ENCODE measurements at regions not wholly inside any gene's neighbourhood (a gene's known extent, or its start where the extent isn't known, plus 50 kb on each side); places are given as distances from the start of the nearest gene placed in this dataset.

GRCh38 chr6:154890874-154891273, 104.2 kb upstream of the TIAM2 start:
- Histone ChIP-seq H3K27me3 (no peaks in the 10 kb centered on the region), H3K4me3 (no peak overlapping the region), H3K27ac (no peak overlapping the region), H3K9me3 (no peaks in the 10 kb centered on the region), H3K4me1 (peaks cover 3% of the 10 kb centered on the region), H3K36me3 (no peaks in the 10 kb centered on the region)
- TF ChIP-seq CTCF (IDR thresholded peaks at IDR 0.05), result no peak
- intact Hi-C loops (cut with DNase I), result no loop called here
- ATAC-seq (no peak), DNase-seq (no peak)

GRCh38 chr6:154891901-154892300, 103.2 kb upstream of the TIAM2 start:
- Histone ChIP-seq H3K36me3 (no peaks in the 10 kb centered on the region), H3K27me3 (no peaks in the 10 kb centered on the region), H3K4me1 (peaks cover 3% of the 10 kb centered on the region), H3K27ac (no peak overlapping the region), H3K4me3 (no peak overlapping the region), H3K9me3 (no peaks in the 10 kb centered on the region)
- intact Hi-C loops (cut with DNase I), result no loop called here
- ATAC-seq (no peak), DNase-seq (no peak)
- TF ChIP-seq CTCF (IDR thresholded peaks at IDR 0.05), result no peak

- H3K36me3 ChIP-seq, result no peaks in the 10 kb centered on the region
- intact Hi-C loops (cut with DNase I), result no loop called here
- no peak overlapping the region for H3K27ac ChIP-seq
- peaks cover 3% of the 10 kb centered on the region for H3K4me1 ChIP-seq
- no peak for DNase-seq
- H3K4me3 ChIP-seq, result no peak overlapping the region
- ATAC-seq, result no peak
- H3K9me3 ChIP-seq, result no peaks in the 10 kb centered on the region
- TF ChIP-seq CTCF (IDR thresholded peaks at IDR 0.05), result no peak
- no peaks in the 10 kb centered on the region for H3K27me3 ChIP-seq
Measured at GRCh38 chr6:154893917-154894316, 101.2 kb upstream of the TIAM2 start.

GRCh38 chr6:154894902-154895301, 100.2 kb upstream of the TIAM2 start:
- Histone ChIP-seq H3K9me3 (no peaks in the 10 kb centered on the region), H3K4me1 (peaks cover 3% of the 10 kb centered on the region), H3K27me3 (no peaks in the 10 kb centered on the region), H3K36me3 (no peaks in the 10 kb centered on the region), H3K27ac (no peak overlapping the region), H3K4me3 (no peak overlapping the region)
- peak; percentile 63 for ATAC-seq
- no peak for TF ChIP-seq CTCF (IDR thresholded peaks at IDR 0.05)
- intact Hi-C loops (cut with DNase I), result no loop called here
- no peak for DNase-seq

GRCh38 chr6:154895841-154896240, 99.3 kb upstream of the TIAM2 start:
- TF ChIP-seq CTCF (IDR thresholded peaks at IDR 0.05), result no peak
- Histone ChIP-seq H3K4me1 (peaks cover 3% of the 10 kb centered on the region), H3K27me3 (no peaks in the 10 kb centered on the region), H3K4me3 (no peak overlapping the region), H3K36me3 (no peaks in the 10 kb centered on the region), H3K27ac (no peak overlapping the region), H3K9me3 (no peaks in the 10 kb centered on the region)
- intact Hi-C loops (cut with DNase I), result no loop called here
- no peak for DNase-seq
- no peak for ATAC-seq

GRCh38 chr6:154898821-154899220, 96.3 kb upstream of the TIAM2 start:
- no peaks in the 10 kb centered on the region for H3K36me3 ChIP-seq

More at GRCh38 chr6:154898821-154899220, 96.3 kb upstream of the TIAM2 start:
- TF ChIP-seq CTCF (IDR thresholded peaks at IDR 0.05), result no peak
- DNase-seq (no peak), ATAC-seq (no peak)
- Histone ChIP-seq H3K4me3 (no peak overlapping the region), H3K27ac (no peak overlapping the region), H3K27me3 (no peaks in the 10 kb centered on the region), H3K4me1 (no peaks in the 10 kb centered on the region), H3K9me3 (no peaks in the 10 kb centered on the region)
- intact Hi-C loops (cut with DNase I), result no loop called here
